AG09319 (cell line): ENCODE measurements at regions not wholly inside any gene's neighbourhood (a gene's known extent, or its start where the extent isn't known, plus 50 kb on each side); places are given as distances from the start of the nearest gene placed in this dataset.
"Not testable (repeated sequence)": the region's sequence is repeated elsewhere in the genome, so short reads cannot be mapped to it uniquely, and the experiment has no call there.

Experiments
- DNase-seq: peaks from one replicate; pipeline ENCODE4 v3.0.0-alpha.2; 2010; ENCODE audit warnings: low read depth; ENCODE audit errors: extremely low read depth
- TF ChIP-seq, protein P1 (sequence below): IDR thresholded peaks from 2 replicates; pipeline ENCODE4 v1.5.1; 2011; ENCODE audit warnings: low read depth, mild to moderate bottlenecking, inconsistent platforms, low read length, moderate library complexity

DNA sequence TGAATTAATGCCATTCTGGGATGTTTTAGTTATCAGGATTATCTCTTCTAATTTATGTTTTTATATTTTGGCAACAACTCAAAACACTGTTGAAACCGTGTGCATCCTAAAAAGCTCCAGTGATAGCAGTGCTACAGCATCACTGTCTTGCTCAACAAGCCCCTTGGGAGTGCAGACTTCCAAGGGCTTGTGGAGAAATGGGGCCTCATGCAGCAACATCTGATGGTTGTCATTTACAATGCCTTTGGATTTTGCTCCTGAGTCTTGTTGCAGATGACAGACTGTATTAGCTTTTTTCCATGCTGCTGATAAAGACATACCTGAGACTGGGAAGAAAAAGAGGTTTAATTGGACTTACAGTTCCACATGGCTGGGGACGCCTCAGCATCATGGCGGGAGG, 515.4 kb downstream of the NEBL start:
- TF ChIP-seq, protein P1, sequence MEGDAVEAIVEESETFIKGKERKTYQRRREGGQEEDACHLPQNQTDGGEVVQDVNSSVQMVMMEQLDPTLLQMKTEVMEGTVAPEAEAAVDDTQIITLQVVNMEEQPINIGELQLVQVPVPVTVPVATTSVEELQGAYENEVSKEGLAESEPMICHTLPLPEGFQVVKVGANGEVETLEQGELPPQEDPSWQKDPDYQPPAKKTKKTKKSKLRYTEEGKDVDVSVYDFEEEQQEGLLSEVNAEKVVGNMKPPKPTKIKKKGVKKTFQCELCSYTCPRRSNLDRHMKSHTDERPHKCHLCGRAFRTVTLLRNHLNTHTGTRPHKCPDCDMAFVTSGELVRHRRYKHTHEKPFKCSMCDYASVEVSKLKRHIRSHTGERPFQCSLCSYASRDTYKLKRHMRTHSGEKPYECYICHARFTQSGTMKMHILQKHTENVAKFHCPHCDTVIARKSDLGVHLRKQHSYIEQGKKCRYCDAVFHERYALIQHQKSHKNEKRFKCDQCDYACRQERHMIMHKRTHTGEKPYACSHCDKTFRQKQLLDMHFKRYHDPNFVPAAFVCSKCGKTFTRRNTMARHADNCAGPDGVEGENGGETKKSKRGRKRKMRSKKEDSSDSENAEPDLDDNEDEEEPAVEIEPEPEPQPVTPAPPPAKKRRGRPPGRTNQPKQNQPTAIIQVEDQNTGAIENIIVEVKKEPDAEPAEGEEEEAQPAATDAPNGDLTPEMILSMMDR = no peak
- no peak for DNase-seq

GRCh38 chr10:20380401-20380800, 516.7 kb downstream of the NEBL start:
- no peak for DNase-seq

DNA sequence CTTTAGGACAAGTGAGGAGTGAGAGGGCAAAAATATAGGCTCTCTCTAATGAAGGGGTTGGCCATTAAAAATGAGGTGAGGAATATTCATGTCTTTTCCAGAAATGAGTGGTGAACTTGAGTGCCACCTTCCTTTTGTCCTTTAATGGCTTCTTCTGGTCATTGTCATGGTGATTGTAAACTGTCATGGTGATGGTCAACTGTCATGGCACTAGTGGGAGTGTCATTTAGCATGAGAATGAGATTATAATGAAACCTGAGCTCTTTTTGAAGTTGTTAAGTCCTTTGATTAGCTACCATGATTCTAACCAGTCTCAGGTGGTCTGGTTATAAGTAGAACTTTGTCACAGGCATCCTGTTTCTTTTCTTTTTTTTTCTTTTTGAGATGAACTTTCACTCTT, 524.4 kb downstream of the NEBL start:
- TF ChIP-seq, protein P1 = no peak
- DNase-seq = no peak

More at GRCh38 chr10:20380401-20380800, 516.7 kb downstream of the NEBL start:
- TF ChIP-seq, protein P1 = no peak

DNA sequence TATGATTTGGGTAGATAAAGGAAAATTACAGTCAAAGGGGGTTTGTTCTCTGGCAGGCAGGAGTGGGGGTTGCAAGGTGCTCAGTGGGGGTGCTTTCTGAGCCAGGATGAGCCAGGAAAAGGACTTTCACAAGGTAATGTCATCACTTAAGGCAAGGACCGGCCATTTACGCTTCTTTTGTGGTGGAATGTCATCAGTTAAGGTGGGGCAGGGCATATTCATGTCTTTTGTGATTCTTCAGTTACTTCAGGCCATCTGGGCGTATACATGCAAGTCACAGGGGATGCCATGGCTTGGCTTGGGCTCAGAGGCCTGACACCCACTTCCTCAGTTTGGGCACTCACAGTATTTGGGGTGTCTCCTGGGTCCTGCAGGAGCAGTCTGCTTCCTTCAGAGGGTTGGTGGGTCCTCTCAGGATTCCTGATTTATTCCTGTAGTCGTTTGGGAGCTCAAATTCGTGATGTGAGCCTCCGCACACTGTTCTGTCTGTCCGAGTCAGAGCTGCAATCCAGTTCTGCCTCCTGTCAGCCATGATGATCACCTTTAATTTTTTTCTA, 526.1 kb downstream of the NEBL start:
- not testable (repeated sequence) for DNase-seq

- DNase-seq = no peak
- TF ChIP-seq, protein P1 = no peak
Measured at GRCh38 chr10:20369863-20370736, 527.0 kb downstream of the NEBL start.

GRCh38 chr10:20363684-20364083, 533.4 kb downstream of the NEBL start:
- TF ChIP-seq, protein P1 = no peak
- DNase-seq = no peak

- DNase-seq = no peak
- TF ChIP-seq, protein P1 = no peak
Measured at GRCh38 chr10:20355915-20356314, 539.7 kb downstream of the PLXDC2 start.

DNA sequence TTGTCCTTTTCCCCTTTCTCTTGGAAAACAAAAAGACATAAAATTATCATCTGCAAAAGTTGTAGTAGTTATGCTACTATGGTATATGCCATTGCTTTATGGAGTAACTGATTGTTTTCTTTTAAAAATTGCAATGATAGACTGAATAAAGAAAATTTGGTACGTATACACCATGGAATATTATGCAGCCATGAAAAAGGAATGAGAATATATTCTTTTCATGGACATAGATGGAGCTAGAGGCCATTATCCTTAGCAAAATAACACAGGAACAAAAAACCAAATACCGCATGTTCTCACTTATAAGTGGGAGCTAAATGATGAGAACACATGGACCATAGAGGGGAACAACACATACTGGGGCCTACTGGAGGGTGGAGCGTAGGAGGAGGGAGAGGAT, 538.8 kb downstream of the PLXDC2 start:
- TF ChIP-seq, protein P1 = no peak

More for the DNA sequence above, 538.8 kb downstream of the PLXDC2 start:
- DNase-seq = no peak
